ENCODE measurements at regions not wholly inside any gene's neighbourhood (a gene's known extent, or its start where the extent isn't known, plus 50 kb on each side); places are given as distances from the start of the nearest gene placed in this dataset.
"Not testable (repeated sequence)": the region's sequence is repeated elsewhere in the genome, so short reads cannot be mapped to it uniquely, and the experiment has no call there.

DNA sequence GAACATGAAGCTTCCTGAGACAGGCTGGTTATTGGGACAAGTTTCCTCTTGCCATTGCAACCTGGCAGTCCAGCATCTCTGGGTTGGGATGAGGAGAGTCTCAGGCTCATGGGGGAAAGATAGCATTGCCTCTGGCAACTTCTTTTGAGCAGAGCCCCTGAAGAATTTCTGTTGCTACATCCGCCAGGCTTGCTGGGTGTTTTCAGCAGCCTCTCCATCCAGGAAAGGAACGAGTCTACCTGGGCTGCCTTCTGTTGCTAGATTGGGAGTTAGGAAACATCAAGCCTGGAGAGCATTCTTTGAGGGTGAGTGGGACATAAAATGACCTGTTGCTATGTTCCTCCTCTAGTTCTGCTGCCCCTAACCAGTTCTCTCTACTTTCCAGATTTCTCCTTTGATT is 313.5 kb downstream of the RFPL4B start:
- no peak overlapping the region for H3K4me3 ChIP-seq (ENCODE audit: low read length)
- no peaks in the 10 kb centered on the region for H3K4me1 ChIP-seq (ENCODE audit: insufficient read depth, low read length)
- H3K27me3 ChIP-seq (ENCODE audit: insufficient read depth, low read length): no peaks in the 10 kb centered on the region
- no peaks in the 10 kb centered on the region for H3K9me3 ChIP-seq (ENCODE audit: low read depth, low read length)

DNA sequence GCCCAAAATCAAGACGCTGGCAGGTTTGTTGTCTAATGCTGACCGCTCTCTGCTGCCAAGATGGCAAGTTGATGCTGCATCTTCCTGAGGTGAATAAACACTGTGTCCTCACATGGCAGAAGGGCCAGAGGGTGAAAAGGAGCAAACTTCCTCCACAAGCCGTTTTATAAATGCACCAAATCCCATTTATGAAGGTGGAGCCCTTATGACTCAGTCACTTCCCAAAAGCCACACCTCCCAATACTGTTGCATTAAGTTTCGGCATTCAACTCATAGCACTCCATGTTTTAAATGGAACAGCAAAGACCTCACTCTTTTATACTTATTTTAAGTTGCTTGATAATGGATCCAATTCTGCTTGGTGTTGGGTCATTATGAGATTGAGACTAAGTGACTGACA is 316.6 kb downstream of the RFPL4B start:
- no peaks in the 10 kb centered on the region for H3K4me1 ChIP-seq (ENCODE audit: insufficient read depth, low read length)
- H3K4me3 ChIP-seq (ENCODE audit: low read length): no peak overlapping the region
- no peaks in the 10 kb centered on the region for H3K9me3 ChIP-seq (ENCODE audit: low read depth, low read length)
- H3K27me3 ChIP-seq (ENCODE audit: insufficient read depth, low read length): no peaks in the 10 kb centered on the region

- Histone ChIP-seq H3K4me1 (ENCODE audit: insufficient read depth, low read length) (no peaks in the 10 kb centered on the region), H3K4me3 (ENCODE audit: low read length) (no peak overlapping the region), H3K27me3 (ENCODE audit: insufficient read depth, low read length) (no peaks in the 10 kb centered on the region), H3K9me3 (ENCODE audit: low read depth, low read length) (no peaks in the 10 kb centered on the region)
These were observed 318.0 kb downstream of the RFPL4B start for GRCh38 chr6:112665114-112665513.

- no peaks in the 10 kb centered on the region for H3K9me3 ChIP-seq (ENCODE audit: low read depth, low read length)
- H3K27me3 ChIP-seq (ENCODE audit: insufficient read depth, low read length): no peaks in the 10 kb centered on the region
- no peaks in the 10 kb centered on the region for H3K4me1 ChIP-seq (ENCODE audit: insufficient read depth, low read length)
- H3K4me3 ChIP-seq (ENCODE audit: low read length): no peak overlapping the region
These were observed 318.7 kb downstream of the RFPL4B start for GRCh38 chr6:112665815-112666214.

- no peak overlapping the region for H3K4me3 ChIP-seq (ENCODE audit: low read length)
- H3K4me1 ChIP-seq (ENCODE audit: insufficient read depth, low read length): no peaks in the 10 kb centered on the region
- H3K9me3 ChIP-seq (ENCODE audit: low read depth, low read length): no peaks in the 10 kb centered on the region
- no peaks in the 10 kb centered on the region for H3K27me3 ChIP-seq (ENCODE audit: insufficient read depth, low read length)
These were observed 320.3 kb downstream of the RFPL4B start for GRCh38 chr6:112667427-112667826.

DNA sequence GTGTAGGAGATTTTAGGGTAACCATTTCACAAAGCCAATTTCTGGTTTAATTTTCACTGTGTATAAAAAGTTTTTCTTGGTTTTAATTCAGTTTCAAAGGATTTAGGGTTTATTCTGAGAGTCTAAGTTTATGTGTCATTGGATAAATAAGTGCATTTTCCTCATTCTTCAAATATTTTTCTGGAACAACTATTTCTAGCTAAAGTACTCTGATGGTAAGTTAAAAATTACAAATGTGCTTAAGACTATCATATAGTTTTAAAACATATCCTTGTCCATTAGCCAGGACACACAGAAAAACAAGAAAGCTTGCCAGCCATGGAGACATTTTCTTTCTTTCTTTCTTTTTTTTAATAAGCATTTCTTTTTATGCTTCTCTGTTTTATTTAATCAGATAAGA is 333.0 kb downstream of the RFPL4B start:
- Histone ChIP-seq H3K4me3 (ENCODE audit: low read length) (no peak overlapping the region), H3K9me3 (ENCODE audit: low read depth, low read length) (no peaks in the 10 kb centered on the region), H3K4me1 (ENCODE audit: insufficient read depth, low read length) (no peaks in the 10 kb centered on the region), H3K27me3 (ENCODE audit: insufficient read depth, low read length) (no peaks in the 10 kb centered on the region)

DNA sequence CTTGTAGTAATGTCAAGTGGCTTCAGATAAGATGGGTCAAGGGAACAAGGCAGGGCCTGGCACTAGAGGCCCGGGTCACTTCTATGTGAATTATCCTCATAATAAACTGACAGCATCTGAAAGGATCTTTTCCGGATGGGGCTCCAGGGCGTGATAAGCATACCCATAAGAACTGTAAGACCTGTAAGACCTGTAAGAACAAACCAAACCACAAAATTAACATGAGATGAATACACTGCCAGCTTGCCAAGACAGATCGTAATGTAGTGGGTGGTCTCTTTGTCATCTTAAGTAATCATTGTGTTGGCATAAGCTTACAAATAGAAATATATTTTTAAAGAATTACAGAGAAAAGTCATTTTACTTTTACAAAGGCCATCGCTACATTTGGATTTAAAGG is 334.9 kb downstream of the RFPL4B start:
- no peaks in the 10 kb centered on the region for H3K4me1 ChIP-seq (ENCODE audit: insufficient read depth, low read length)
- no peak overlapping the region for H3K4me3 ChIP-seq (ENCODE audit: low read length)
- H3K9me3 ChIP-seq (ENCODE audit: low read depth, low read length): no peaks in the 10 kb centered on the region
- no peaks in the 10 kb centered on the region for H3K27me3 ChIP-seq (ENCODE audit: insufficient read depth, low read length)

DNA sequence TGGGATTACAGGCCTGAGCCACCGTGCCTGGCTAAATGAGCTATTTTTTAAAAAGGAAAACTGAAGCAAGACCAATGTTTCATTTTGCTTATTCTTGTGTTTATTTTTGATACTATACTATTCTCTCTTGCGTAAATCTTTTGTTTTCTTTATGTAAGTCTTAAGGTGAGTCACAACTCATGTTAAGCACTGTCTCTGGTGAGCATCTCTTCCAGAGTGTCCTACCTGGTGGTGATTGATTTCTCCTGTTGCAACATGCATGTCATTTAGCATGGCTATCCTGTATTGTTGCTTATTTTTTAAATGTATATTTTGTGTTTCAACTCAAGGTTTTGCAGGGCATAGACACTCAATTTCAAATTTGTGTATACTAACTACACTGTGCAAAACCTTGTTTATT is 336.0 kb downstream of the RFPL4B start:
- Histone ChIP-seq H3K27me3 (ENCODE audit: insufficient read depth, low read length) (no peaks in the 10 kb centered on the region), H3K9me3 (ENCODE audit: low read depth, low read length) (no peaks in the 10 kb centered on the region), H3K4me1 (ENCODE audit: insufficient read depth, low read length) (no peaks in the 10 kb centered on the region), H3K4me3 (ENCODE audit: low read length) (no peak overlapping the region)

GRCh38 chr6:112683926-112684325 is 336.8 kb downstream of the RFPL4B start:
- Histone ChIP-seq H3K4me3 (ENCODE audit: low read length) (no peak overlapping the region), H3K27me3 (ENCODE audit: insufficient read depth, low read length) (no peaks in the 10 kb centered on the region), H3K4me1 (ENCODE audit: insufficient read depth, low read length) (no peaks in the 10 kb centered on the region), H3K9me3 (ENCODE audit: low read depth, low read length) (no peaks in the 10 kb centered on the region)

GRCh38 chr6:112685521-112686220 is 338.5 kb downstream of the RFPL4B start:
- not testable (repeated sequence) for H3K4me1 ChIP-seq (ENCODE audit: insufficient read depth, low read length); H3K9me3 ChIP-seq (ENCODE audit: low read depth, low read length); H3K4me3 ChIP-seq (ENCODE audit: low read length); H3K27me3 ChIP-seq (ENCODE audit: insufficient read depth, low read length)

GRCh38 chr6:112688487-112689165 is 341.5 kb downstream of the RFPL4B start:
- H3K4me1 ChIP-seq (ENCODE audit: insufficient read depth, low read length); H3K4me3 ChIP-seq (ENCODE audit: low read length); H3K9me3 ChIP-seq (ENCODE audit: low read depth, low read length); H3K27me3 ChIP-seq (ENCODE audit: insufficient read depth, low read length): not testable (repeated sequence)

DNA sequence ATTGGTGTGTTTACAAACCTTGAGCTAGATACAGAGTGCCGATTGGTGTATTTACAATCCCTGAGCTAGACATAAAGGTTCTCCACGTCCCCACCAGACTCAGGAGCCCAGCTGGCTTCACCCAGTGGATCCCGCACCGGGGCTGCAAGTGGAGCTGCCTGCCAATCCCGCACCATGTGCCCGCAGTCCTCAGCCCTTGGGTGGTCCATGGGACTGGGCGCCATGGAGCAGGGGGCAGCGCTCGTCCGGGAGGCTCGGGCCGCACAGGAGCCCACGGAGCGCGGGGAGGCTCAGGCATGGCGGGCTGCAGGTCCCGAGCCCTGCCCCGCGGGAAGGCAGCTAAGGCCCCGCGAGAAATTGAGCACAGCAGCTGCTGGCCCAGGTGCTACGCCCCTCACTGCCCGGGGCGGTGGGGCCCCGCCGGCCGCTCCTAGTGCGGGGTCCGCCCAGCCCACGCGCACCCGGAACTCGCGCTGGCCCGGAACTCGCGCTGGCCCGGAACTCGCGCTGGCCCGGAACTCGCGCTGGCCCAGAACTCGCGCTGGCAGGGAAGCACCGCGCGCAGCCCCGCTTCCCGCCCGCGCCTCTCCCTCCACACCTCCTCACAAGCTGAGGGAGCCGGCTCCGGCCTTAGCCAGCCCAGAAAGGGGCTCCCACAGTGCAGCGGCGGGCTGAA is 342.2 kb downstream of the RFPL4B start:
- not testable (repeated sequence) for H3K4me1 ChIP-seq (ENCODE audit: insufficient read depth, low read length); H3K9me3 ChIP-seq (ENCODE audit: low read depth, low read length); H3K4me3 ChIP-seq (ENCODE audit: low read length); H3K27me3 ChIP-seq (ENCODE audit: insufficient read depth, low read length)

DNA sequence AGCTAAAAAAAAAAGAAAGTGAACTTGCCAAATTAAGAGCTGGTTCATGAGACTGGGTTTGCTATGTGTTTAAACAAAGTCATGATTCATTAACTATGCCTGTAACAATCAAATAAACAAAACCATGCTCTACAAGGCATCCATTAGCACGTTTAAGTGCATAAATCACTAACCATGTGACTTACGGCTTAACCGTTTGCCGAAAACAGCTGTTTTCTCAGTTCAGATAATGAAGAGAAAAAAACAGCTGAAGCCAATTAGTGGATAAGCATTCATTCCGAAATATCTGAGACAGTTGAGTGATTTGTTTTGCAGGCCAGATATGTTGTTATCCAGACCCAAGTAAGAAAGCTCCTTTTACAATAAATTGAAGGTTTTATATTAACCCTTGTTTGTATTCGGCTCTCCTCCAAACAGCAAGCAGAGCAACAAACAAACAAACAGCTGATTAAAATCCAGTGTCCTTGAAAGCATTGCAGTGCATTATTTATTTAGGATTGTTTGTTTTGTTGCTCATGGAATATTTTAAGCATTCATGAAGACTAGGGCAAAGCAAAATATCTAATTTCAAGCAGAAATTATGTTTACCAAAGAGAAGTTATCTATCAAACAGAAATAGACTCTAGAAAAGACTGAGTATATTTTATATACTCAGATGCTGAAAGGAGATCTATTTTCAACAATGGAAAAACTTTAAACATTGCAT is 343.5 kb downstream of the RFPL4B start:
- H3K4me3 ChIP-seq (ENCODE audit: low read length): no peak overlapping the region
- H3K27me3 ChIP-seq (ENCODE audit: insufficient read depth, low read length): no peaks in the 10 kb centered on the region

GRCh38 chr6:112691289-112691688 is 344.2 kb downstream of the RFPL4B start:
- Histone ChIP-seq H3K4me1 (ENCODE audit: insufficient read depth, low read length) (no peaks in the 10 kb centered on the region), H3K4me3 (ENCODE audit: low read length) (no peak overlapping the region), H3K27me3 (ENCODE audit: insufficient read depth, low read length) (no peaks in the 10 kb centered on the region), H3K9me3 (ENCODE audit: low read depth, low read length) (no peaks in the 10 kb centered on the region)

More for the DNA sequence above, 343.5 kb downstream of the RFPL4B start:
- Histone ChIP-seq H3K4me1 (ENCODE audit: insufficient read depth, low read length) (no peaks in the 10 kb centered on the region), H3K9me3 (ENCODE audit: low read depth, low read length) (no peaks in the 10 kb centered on the region)

DNA sequence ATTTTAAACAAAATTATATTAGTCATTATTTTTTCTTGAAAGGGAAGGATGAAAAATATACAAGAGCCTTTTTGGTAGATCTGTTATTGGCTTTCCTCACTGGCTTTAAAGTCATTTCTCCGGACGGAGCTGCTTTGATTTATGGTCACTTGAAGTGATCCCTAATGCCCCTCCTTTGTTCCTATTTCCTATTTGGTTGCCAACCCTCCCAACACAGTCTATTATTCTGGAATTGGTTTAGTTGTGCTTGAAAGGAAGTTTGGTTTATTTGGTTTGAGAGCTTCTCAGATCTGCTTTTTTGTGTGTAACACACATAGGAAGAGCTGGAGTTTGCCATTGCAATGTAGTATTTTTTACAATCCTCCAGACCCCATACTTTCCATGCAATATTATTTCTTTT is 347.9 kb downstream of the RFPL4B start:
- Histone ChIP-seq H3K27me3 (ENCODE audit: insufficient read depth, low read length) (no peaks in the 10 kb centered on the region), H3K4me3 (ENCODE audit: low read length) (no peak overlapping the region), H3K4me1 (ENCODE audit: insufficient read depth, low read length) (no peaks in the 10 kb centered on the region), H3K9me3 (ENCODE audit: low read depth, low read length) (no peaks in the 10 kb centered on the region)
